B cell (primary cell): ENCODE measurements at regions not wholly inside any gene's neighbourhood (a gene's known extent, or its start where the extent isn't known, plus 50 kb on each side); places are given as distances from the start of the nearest gene placed in this dataset.

ENCODE experiments used
- EZH2 ChIP-seq: IDR thresholded peaks from 2 replicates; pipeline ENCODE4 v1.6.1; 2012; ENCODE audit warnings: borderline replicate concordance, low read depth, mild to moderate bottlenecking, moderate library complexity, low read length; ENCODE audit not compliant: insufficient read depth, poor library complexity, severe bottlenecking
- TF ChIP-seq, protein P1 (sequence below): fragments of 200-600 bp; IDR thresholded peaks from one replicate; pipeline ENCODE4 v1.8.0; 2022; ENCODE audit warnings: antibody characterized with exemption, mild to moderate bottlenecking

DNA sequence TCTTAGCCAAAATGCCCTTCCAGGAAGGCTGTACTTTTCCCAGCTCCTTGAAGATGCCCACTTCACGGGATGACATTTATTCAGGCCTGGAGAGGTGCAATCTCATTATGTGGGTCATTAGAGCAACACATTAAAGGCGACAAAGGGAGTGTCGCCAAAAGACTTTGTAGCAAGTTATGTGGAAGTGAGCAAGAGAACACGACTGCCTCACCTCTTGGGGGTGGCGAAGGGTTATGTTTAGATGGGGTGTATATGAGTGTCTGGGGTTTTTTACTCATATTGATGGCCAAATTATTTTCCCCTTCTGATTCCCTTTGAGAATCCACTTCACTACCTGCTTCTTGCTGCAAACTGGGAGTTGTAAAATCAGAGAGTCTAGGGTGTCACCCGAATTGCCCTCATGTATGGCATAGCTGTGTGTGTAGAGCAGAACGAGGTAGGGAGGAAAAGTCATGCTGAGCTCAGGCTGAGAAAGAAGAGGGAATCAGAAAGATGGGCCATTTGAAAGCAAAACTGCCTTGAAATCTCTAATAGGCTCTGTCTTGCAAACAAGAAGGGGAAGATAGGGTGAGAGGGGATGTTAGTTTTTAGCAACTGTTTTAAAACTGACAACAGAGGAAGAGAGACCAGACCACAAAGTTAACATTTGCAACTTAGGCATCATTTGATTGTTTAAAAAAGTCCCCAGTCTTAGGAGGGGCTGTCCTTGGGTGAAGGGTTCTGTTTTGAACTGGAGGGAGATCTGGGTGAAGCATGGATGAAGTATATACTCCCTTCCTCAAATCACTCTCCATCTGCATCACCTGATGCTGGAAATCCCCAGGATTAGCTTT, 97.1 kb upstream of the IL12B start:
- TF ChIP-seq, protein P1, sequence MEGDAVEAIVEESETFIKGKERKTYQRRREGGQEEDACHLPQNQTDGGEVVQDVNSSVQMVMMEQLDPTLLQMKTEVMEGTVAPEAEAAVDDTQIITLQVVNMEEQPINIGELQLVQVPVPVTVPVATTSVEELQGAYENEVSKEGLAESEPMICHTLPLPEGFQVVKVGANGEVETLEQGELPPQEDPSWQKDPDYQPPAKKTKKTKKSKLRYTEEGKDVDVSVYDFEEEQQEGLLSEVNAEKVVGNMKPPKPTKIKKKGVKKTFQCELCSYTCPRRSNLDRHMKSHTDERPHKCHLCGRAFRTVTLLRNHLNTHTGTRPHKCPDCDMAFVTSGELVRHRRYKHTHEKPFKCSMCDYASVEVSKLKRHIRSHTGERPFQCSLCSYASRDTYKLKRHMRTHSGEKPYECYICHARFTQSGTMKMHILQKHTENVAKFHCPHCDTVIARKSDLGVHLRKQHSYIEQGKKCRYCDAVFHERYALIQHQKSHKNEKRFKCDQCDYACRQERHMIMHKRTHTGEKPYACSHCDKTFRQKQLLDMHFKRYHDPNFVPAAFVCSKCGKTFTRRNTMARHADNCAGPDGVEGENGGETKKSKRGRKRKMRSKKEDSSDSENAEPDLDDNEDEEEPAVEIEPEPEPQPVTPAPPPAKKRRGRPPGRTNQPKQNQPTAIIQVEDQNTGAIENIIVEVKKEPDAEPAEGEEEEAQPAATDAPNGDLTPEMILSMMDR = no peak
- TF ChIP-seq EZH2 = no peak
